OCI-LY1 (cell line): ENCODE measurements at regions not wholly inside any gene's neighbourhood (a gene's known extent, or its start where the extent isn't known, plus 50 kb on each side); places are given as distances from the start of the nearest gene placed in this dataset.

Experiments used
- H2AFZ ChIP-seq: fragments of 200-600 bp; sonication (generic), shearing (Covaris generic); 2 replicates; pipeline ENCODE4 v1.6.0; 2014; ENCODE audit warnings: antibody characterized with exemption, mild to moderate bottlenecking, low read length
- H3F3A ChIP-seq: fragments of 200-600 bp; sonication (generic), shearing (Covaris generic); 2 replicates; pipeline ENCODE4 v1.6.0; 2014; ENCODE audit warnings: mild to moderate bottlenecking, antibody characterized with exemption, low read length, moderate library complexity; ENCODE audit not compliant: insufficient read depth
- H3K27ac ChIP-seq: fragments of 200-600 bp; sonication (generic); 2 replicates; pipeline ENCODE4 v1.5.1; 2014; ENCODE audit warnings: low read length, mixed run types, mild to moderate bottlenecking, low read depth; ENCODE audit not compliant: poor library complexity, severe bottlenecking
- H3K27me3 ChIP-seq: fragments of 200-600 bp; sonication (generic); 2 replicates; pipeline ENCODE4 v1.6.0; 2014; ENCODE audit warnings: antibody characterized with exemption, mild to moderate bottlenecking, low read length, moderate library complexity; ENCODE audit not compliant: insufficient read depth
- H3K36me3 ChIP-seq: fragments of 200-600 bp; sonication (generic); 2 replicates; pipeline ENCODE4 v1.6.1; 2014; ENCODE audit warnings: mild to moderate bottlenecking, antibody characterized with exemption, low read length, moderate library complexity, mixed read lengths; ENCODE audit not compliant: insufficient read depth
- H3K4me1 ChIP-seq: fragments of 200-600 bp; sonication (generic); 2 replicates; pipeline ENCODE4 v1.5.1; 2014; ENCODE audit warnings: mild to moderate bottlenecking, low read length, moderate library complexity; ENCODE audit not compliant: insufficient read depth, severe bottlenecking
- H3K4me2 ChIP-seq: fragments of 200-600 bp; sonication (generic), shearing (Covaris generic); 2 replicates; pipeline ENCODE4 v1.6.1; 2014; ENCODE audit warnings: low read length
- H3K4me3 ChIP-seq: fragments of 200-600 bp; sonication (generic); 2 replicates; pipeline ENCODE4 v1.5.1; 2014; ENCODE audit warnings: low read length, low read depth, mild to moderate bottlenecking, mixed read lengths; ENCODE audit not compliant: poor library complexity, severe bottlenecking
- H3K79me2 ChIP-seq: fragments of 200-600 bp; shearing (Covaris generic); 2 replicates; pipeline ENCODE4 v1.6.1; 2016; ENCODE audit warnings: mixed run types, low read length, mixed read lengths; ENCODE audit not compliant: insufficient read depth
- H3K9ac ChIP-seq: fragments of 200-600 bp; sonication (generic), shearing (Covaris generic); 2 replicates; pipeline ENCODE4 v1.6.1; 2014; ENCODE audit warnings: mild to moderate bottlenecking, low read length, mixed read lengths
- H3K9me2 ChIP-seq: fragments of 200-600 bp; sonication (generic), shearing (Covaris generic); 2 replicates; pipeline ENCODE4 v1.6.1; 2014; ENCODE audit warnings: low read depth, mild to moderate bottlenecking, low read length, mixed read lengths
- H3K9me3 ChIP-seq: fragments of 200-600 bp; shearing (Covaris generic); 2 replicates; pipeline ENCODE4 v1.6.1; 2014; ENCODE audit warnings: low read length, mixed read lengths
- H4K20me1 ChIP-seq: fragments of 200-600 bp; sonication (generic), shearing (Covaris generic); 2 replicates; pipeline ENCODE4 v1.6.0; 2016; ENCODE audit warnings: mild to moderate bottlenecking, low read length; ENCODE audit not compliant: insufficient read depth
- CTCF ChIP-seq: fragments of 200-600 bp; sonication (generic), shearing (Covaris generic); IDR thresholded peaks from 2 replicates; pipeline ENCODE4 v1.5.1; 2017; ENCODE audit warnings: mild to moderate bottlenecking, antibody characterized with exemption, low read length, moderate library complexity, mixed read lengths
- EZH2 ChIP-seq: fragments of 200-600 bp; sonication (generic), shearing (Covaris generic); IDR thresholded peaks from 2 replicates; pipeline ENCODE4 v1.8.0; 2017; ENCODE audit warnings: borderline replicate concordance, mixed run types, mild to moderate bottlenecking, antibody characterized with exemption, low read length, moderate library complexity, mixed read lengths

GRCh38 chr3:117532268-117532667 lies 822.7 kb downstream of the TUSC7 start:
- H3F3A ChIP-seq: no peaks in the 10 kb centered on the region

GRCh38 chr3:117534138-117534537 lies 824.6 kb downstream of the TUSC7 start:
- H3K4me3 ChIP-seq: no peak overlapping the region
- H3K9me2 ChIP-seq: no peaks in the 10 kb centered on the region
- no peak overlapping the region for H3K9ac ChIP-seq
- no peak for TF ChIP-seq EZH2
- TF ChIP-seq CTCF: no peak
- no peaks in the 10 kb centered on the region for H4K20me1 ChIP-seq
- no peaks in the 10 kb centered on the region for H3K4me1 ChIP-seq
- H3K36me3 ChIP-seq: no peaks in the 10 kb centered on the region
- no peaks in the 10 kb centered on the region for H3K9me3 ChIP-seq
- no peak overlapping the region for H3K27ac ChIP-seq
- H3K4me2 ChIP-seq: no peak overlapping the region
- no peak overlapping the region for H2AFZ ChIP-seq
- H3K79me2 ChIP-seq: no peaks in the 10 kb centered on the region
- no peaks in the 10 kb centered on the region for H3K27me3 ChIP-seq
- H3F3A ChIP-seq: no peaks in the 10 kb centered on the region

More at GRCh38 chr3:117532268-117532667, 822.7 kb downstream of the TUSC7 start:
- Histone ChIP-seq H3K4me1 (no peaks in the 10 kb centered on the region), H3K36me3 (no peaks in the 10 kb centered on the region), H3K27ac (no peak overlapping the region), H2AFZ (no peak overlapping the region), H3K9ac (no peak overlapping the region), H3K9me2 (no peaks in the 10 kb centered on the region), H3K27me3 (no peaks in the 10 kb centered on the region), H3K4me3 (no peak overlapping the region), H3K9me3 (no peaks in the 10 kb centered on the region), H4K20me1 (no peaks in the 10 kb centered on the region), H3K79me2 (no peaks in the 10 kb centered on the region), H3K4me2 (no peak overlapping the region)
- TF ChIP-seq CTCF: no peak
- no peak for TF ChIP-seq EZH2

- Histone ChIP-seq H3K4me3 (no peak overlapping the region), H3K4me1 (no peaks in the 10 kb centered on the region), H3K36me3 (no peaks in the 10 kb centered on the region), H3K9me2 (no peaks in the 10 kb centered on the region), H3K9me3 (no peaks in the 10 kb centered on the region), H2AFZ (no peak overlapping the region), H3K9ac (no peak overlapping the region), H3K27me3 (no peaks in the 10 kb centered on the region), H3K79me2 (no peaks in the 10 kb centered on the region), H4K20me1 (no peaks in the 10 kb centered on the region), H3K4me2 (no peak overlapping the region), H3K27ac (no peak overlapping the region), H3F3A (no peaks in the 10 kb centered on the region)
- no peak for TF ChIP-seq CTCF
- TF ChIP-seq EZH2: no peak
Observed at GRCh38 chr3:117536006-117536405, 826.4 kb downstream of the TUSC7 start.
